ENCODE measurements at regions not wholly inside any gene's neighbourhood (a gene's known extent, or its start where the extent isn't known, plus 50 kb on each side); places are given as distances from the start of the nearest gene placed in this dataset.
A peak's percentile ranks its signal among the peaks of the same experiment; 100 is the strongest.

GRCh38 chr9:79452265-79452664, 119.5 kb upstream of the TLE4 start:
- H3K36me3 Mint-ChIP-seq, result no peaks in the 10 kb centered on the region
- no peaks in the 10 kb centered on the region for H3K27me3 Mint-ChIP-seq
- peaks cover 3% of the 10 kb centered on the region for H3K9me3 Mint-ChIP-seq
- no peaks in the 10 kb centered on the region for H3K4me1 Mint-ChIP-seq
- no peak overlapping the region for H3K4me3 Mint-ChIP-seq
- no peak for DNase-seq
- no peak overlapping the region for H3K27ac Mint-ChIP-seq
- CTCF ChIA-PET, result no interaction called here

- no peak overlapping the region for H3K4me3 Mint-ChIP-seq
- no peaks in the 10 kb centered on the region for H3K36me3 Mint-ChIP-seq
- CTCF ChIA-PET, result no interaction called here
- H3K9me3 Mint-ChIP-seq, result no peaks in the 10 kb centered on the region
- no peak for DNase-seq
- H3K27me3 Mint-ChIP-seq, result no peaks in the 10 kb centered on the region
- no peak overlapping the region for H3K27ac Mint-ChIP-seq
- H3K4me1 Mint-ChIP-seq, result no peaks in the 10 kb centered on the region
Observed at GRCh38 chr9:79461712-79462111, 110.1 kb upstream of the TLE4 start.

- H3K9me3 Mint-ChIP-seq, result no peaks in the 10 kb centered on the region
- peaks cover 18% of the 10 kb centered on the region for H3K4me1 Mint-ChIP-seq
- CTCF ChIA-PET, result no interaction called here
Observed at GRCh38 chr9:79465156-79465555, 106.6 kb upstream of the TLE4 start.

GRCh38 chr9:79469164-79469563, 102.6 kb upstream of the TLE4 start:
- Mint-ChIP-seq H3K4me3 (no peak overlapping the region), H3K36me3 (no peaks in the 10 kb centered on the region), H3K27ac (no peak overlapping the region), H3K27me3 (no peaks in the 10 kb centered on the region), H3K4me1 (peaks cover 29% of the 10 kb centered on the region), H3K9me3 (no peaks in the 10 kb centered on the region)
- DNase-seq, result no peak
- CTCF ChIA-PET, result no interaction called here

More at GRCh38 chr9:79465156-79465555, 106.6 kb upstream of the TLE4 start:
- no peaks in the 10 kb centered on the region for H3K36me3 Mint-ChIP-seq
- H3K27me3 Mint-ChIP-seq, result no peaks in the 10 kb centered on the region
- H3K4me3 Mint-ChIP-seq, result no peak overlapping the region
- no peak overlapping the region for H3K27ac Mint-ChIP-seq
- no peak for DNase-seq

GRCh38 chr9:79470954-79471353, 100.8 kb upstream of the TLE4 start:
- Mint-ChIP-seq H3K27ac (no peak overlapping the region), H3K9me3 (no peaks in the 10 kb centered on the region), H3K4me3 (no peak overlapping the region), H3K36me3 (no peaks in the 10 kb centered on the region), H3K27me3 (no peaks in the 10 kb centered on the region), H3K4me1 (peaks cover 29% of the 10 kb centered on the region)
- DNase-seq, result no peak
- CTCF ChIA-PET, result interaction anchor here (1.2 kb wide), 1 partner anchor 93 kb away, joined by 3 read pairs; no protein-coding TSS in a partner anchor

GRCh38 chr9:79471580-79472543, 99.9 kb upstream of the TLE4 start:
- Mint-ChIP-seq H3K4me3 (no peak overlapping the region), H3K27me3 (no peaks in the 10 kb centered on the region), H3K9me3 (no peaks in the 10 kb centered on the region), H3K27ac (no peak overlapping the region), H3K36me3 (no peaks in the 10 kb centered on the region), H3K4me1 (peaks cover 29% of the 10 kb centered on the region)
- CTCF ChIA-PET, result no interaction called here
- peak; percentile 21 for DNase-seq

GRCh38 chr9:79473704-79474103, 98.1 kb upstream of the TLE4 start:
- Mint-ChIP-seq H3K4me1 (peaks cover 25% of the 10 kb centered on the region), H3K27ac (no peak overlapping the region), H3K27me3 (no peaks in the 10 kb centered on the region), H3K36me3 (no peaks in the 10 kb centered on the region), H3K4me3 (no peak overlapping the region), H3K9me3 (no peaks in the 10 kb centered on the region)
- CTCF ChIA-PET, result no interaction called here
- DNase-seq, result no peak

GRCh38 chr9:79477241-79477840, 94.4 kb upstream of the TLE4 start:
- H3K4me3 Mint-ChIP-seq, result no peak overlapping the region
- peaks cover 3% of the 10 kb centered on the region for H3K4me1 Mint-ChIP-seq
- H3K27ac Mint-ChIP-seq, result no peak overlapping the region
- H3K9me3 Mint-ChIP-seq, result no peaks in the 10 kb centered on the region
- CTCF ChIA-PET, result no interaction called here
- no peaks in the 10 kb centered on the region for H3K36me3 Mint-ChIP-seq
- no peaks in the 10 kb centered on the region for H3K27me3 Mint-ChIP-seq
- DNase-seq, result no peak

- peak; percentile 20 for DNase-seq
- Mint-ChIP-seq H3K4me3 (no peak overlapping the region), H3K36me3 (no peaks in the 10 kb centered on the region), H3K27ac (no peak overlapping the region), H3K27me3 (no peaks in the 10 kb centered on the region), H3K9me3 (no peaks in the 10 kb centered on the region), H3K4me1 (no peaks in the 10 kb centered on the region)
- CTCF ChIA-PET, result interaction anchor here (0.9 kb wide), 1 partner anchor 90 kb away, joined by 3 read pairs; no protein-coding TSS in a partner anchor
Observed at GRCh38 chr9:79477955-79478771, 93.6 kb upstream of the TLE4 start.

GRCh38 chr9:79480639-79481038, 91.1 kb upstream of the TLE4 start:
- H3K4me3 Mint-ChIP-seq, result no peak overlapping the region
- H3K27me3 Mint-ChIP-seq, result no peaks in the 10 kb centered on the region
- no peak overlapping the region for H3K27ac Mint-ChIP-seq
- H3K4me1 Mint-ChIP-seq, result no peaks in the 10 kb centered on the region
- no peak for DNase-seq
- CTCF ChIA-PET, result interaction anchor here (0.6 kb wide), 1 partner anchor 1832 kb away, joined by 3 read pairs; no protein-coding TSS in a partner anchor
- H3K9me3 Mint-ChIP-seq, result no peaks in the 10 kb centered on the region
- no peaks in the 10 kb centered on the region for H3K36me3 Mint-ChIP-seq

- no peak overlapping the region for H3K27ac Mint-ChIP-seq
- no peaks in the 10 kb centered on the region for H3K9me3 Mint-ChIP-seq
- H3K27me3 Mint-ChIP-seq, result peaks cover 4% of the 10 kb centered on the region
- DNase-seq, result no peak
- no peak overlapping the region for H3K4me3 Mint-ChIP-seq
- CTCF ChIA-PET, result interaction anchor here (1.2 kb wide), 1 partner anchor 19 kb away, joined by 3 read pairs; no protein-coding TSS in a partner anchor
- H3K36me3 Mint-ChIP-seq, result no peaks in the 10 kb centered on the region
- H3K4me1 Mint-ChIP-seq, result no peaks in the 10 kb centered on the region
Observed at GRCh38 chr9:79481846-79482477, 89.8 kb upstream of the TLE4 start.

GRCh38 chr9:79485258-79485657, 86.5 kb upstream of the TLE4 start:
- H3K27me3 Mint-ChIP-seq, result peaks cover 4% of the 10 kb centered on the region
- DNase-seq, result no peak
- no peaks in the 10 kb centered on the region for H3K36me3 Mint-ChIP-seq
- H3K4me3 Mint-ChIP-seq, result no peak overlapping the region
- no peak overlapping the region for H3K27ac Mint-ChIP-seq
- CTCF ChIA-PET, result no interaction called here
- H3K4me1 Mint-ChIP-seq, result no peaks in the 10 kb centered on the region
- H3K9me3 Mint-ChIP-seq, result no peaks in the 10 kb centered on the region

- H3K9me3 Mint-ChIP-seq, result peaks cover 9% of the 10 kb centered on the region
- H3K4me3 Mint-ChIP-seq, result no peak overlapping the region
- no peak overlapping the region for H3K27ac Mint-ChIP-seq
- no peaks in the 10 kb centered on the region for H3K4me1 Mint-ChIP-seq
- CTCF ChIA-PET, result no interaction called here
- no peak for DNase-seq
- no peaks in the 10 kb centered on the region for H3K36me3 Mint-ChIP-seq
- peaks cover 4% of the 10 kb centered on the region for H3K27me3 Mint-ChIP-seq
Observed at GRCh38 chr9:79489261-79490000, 82.3 kb upstream of the TLE4 start.

All from activated naive CD4-positive, alpha-beta T cell treated with anti-CD3 and anti-CD28 coated beads, Interleukin-2, amount 10 ng/mL, durations not matched to agents 7 days and 5 days (primary cell).